ENCODE measurements at regions not wholly inside any gene's neighbourhood (a gene's known extent, or its start where the extent isn't known, plus 50 kb on each side); places are given as distances from the start of the nearest gene placed in this dataset.

DNA sequence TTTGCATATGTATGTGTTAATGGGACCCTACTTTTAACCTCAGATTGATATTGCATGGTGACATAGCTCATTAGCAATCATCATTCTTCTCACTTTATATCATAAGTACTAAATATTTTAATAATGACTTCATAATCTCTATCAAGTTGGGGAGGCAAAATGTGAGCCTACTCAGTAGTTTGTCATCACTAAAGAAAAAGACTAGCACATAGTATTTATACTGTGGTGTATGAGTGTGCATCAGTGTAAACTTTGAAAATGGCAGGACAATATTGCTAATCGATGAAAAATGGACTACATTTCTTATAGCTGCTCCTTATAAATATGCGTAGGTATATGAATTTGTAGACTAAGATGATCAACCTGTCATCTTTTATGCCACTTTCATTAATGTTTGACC is 624.5 kb upstream of the ROBO2 start:
- no peak for TF ChIP-seq CTCF (IDR thresholded peaks at IDR 0.05)
- H3K4me1 Mint-ChIP-seq: no peaks in the 10 kb centered on the region
- no peak overlapping the region for H3K27ac Mint-ChIP-seq
- no peak overlapping the region for H3K4me3 Mint-ChIP-seq
- DNase-seq: no peak
- H3K9me3 Mint-ChIP-seq: peaks cover 13% of the 10 kb centered on the region
- H3K36me3 Mint-ChIP-seq (ENCODE audit: low read depth): no peaks in the 10 kb centered on the region
- CTCF ChIA-PET: no interaction called here
- POLR2A ChIA-PET: no interaction called here
- ATAC-seq (ENCODE audit: low read depth): no peak
- intact Hi-C loops (cut with micrococcal nuclease): no loop called here
- no peaks in the 10 kb centered on the region for H3K27me3 Mint-ChIP-seq

GRCh38 chr3:76429581-76430177 is 610.2 kb upstream of the ROBO2 start:
- ATAC-seq (ENCODE audit: low read depth) (no peak), DNase-seq (no peak)
- Mint-ChIP-seq H3K36me3 (ENCODE audit: low read depth) (no peaks in the 10 kb centered on the region), H3K27ac (no peak overlapping the region), H3K4me3 (no peak overlapping the region), H3K9me3 (peaks cover 5% of the 10 kb centered on the region), H3K27me3 (no peaks in the 10 kb centered on the region), H3K4me1 (no peaks in the 10 kb centered on the region)
- ChIA-PET POLR2A (no interaction called here), CTCF (no interaction called here)
- TF ChIP-seq CTCF (IDR thresholded peaks at IDR 0.05): no peak
- intact Hi-C loops (cut with micrococcal nuclease): no loop called here

GRCh38 chr3:76432396-76432795 is 607.5 kb upstream of the ROBO2 start:
- ChIA-PET POLR2A (no interaction called here), CTCF (no interaction called here)
- Mint-ChIP-seq H3K27ac (no peak overlapping the region), H3K4me3 (no peak overlapping the region), H3K27me3 (no peaks in the 10 kb centered on the region), H3K36me3 (ENCODE audit: low read depth) (no peaks in the 10 kb centered on the region), H3K4me1 (no peaks in the 10 kb centered on the region), H3K9me3 (peaks cover 2% of the 10 kb centered on the region)
- intact Hi-C loops (cut with micrococcal nuclease): no loop called here
- ATAC-seq (ENCODE audit: low read depth): no peak
- no peak for TF ChIP-seq CTCF (IDR thresholded peaks at IDR 0.05)
- DNase-seq: no peak

- ATAC-seq (ENCODE audit: low read depth): no peak
- no peak for DNase-seq
- Mint-ChIP-seq H3K4me3 (no peak overlapping the region), H3K27ac (no peak overlapping the region), H3K4me1 (no peaks in the 10 kb centered on the region), H3K36me3 (ENCODE audit: low read depth) (no peaks in the 10 kb centered on the region), H3K27me3 (no peaks in the 10 kb centered on the region), H3K9me3 (peaks cover 7% of the 10 kb centered on the region)
- intact Hi-C loops (cut with micrococcal nuclease): no loop called here
- POLR2A ChIA-PET: no interaction called here
- TF ChIP-seq CTCF (IDR thresholded peaks at IDR 0.05): no peak
- CTCF ChIA-PET: no interaction called here
Measured at GRCh38 chr3:76436894-76437293, 603.0 kb upstream of the ROBO2 start.

DNA sequence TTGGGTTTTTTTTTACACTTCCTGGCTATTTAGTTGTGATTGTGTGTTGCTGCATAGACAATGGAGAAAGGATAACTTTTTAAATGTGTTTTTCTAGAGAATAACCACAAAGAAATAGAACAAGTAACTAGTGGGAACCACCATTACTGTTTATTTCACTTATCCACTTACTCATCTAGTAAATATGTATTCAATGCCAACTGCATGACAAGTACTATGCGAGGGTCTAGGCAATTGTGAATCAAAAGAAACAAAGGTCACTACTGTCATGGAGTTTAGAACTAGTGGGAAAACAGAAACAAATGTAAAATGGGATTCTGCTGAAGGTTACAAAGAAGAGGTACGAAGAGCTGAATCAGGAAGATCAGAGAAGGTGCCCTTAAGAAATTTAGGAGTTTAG is 600.9 kb upstream of the ROBO2 start:
- peaks cover 9% of the 10 kb centered on the region for H3K9me3 Mint-ChIP-seq
- ChIA-PET POLR2A (no interaction called here), CTCF (no interaction called here)
- H3K36me3 Mint-ChIP-seq (ENCODE audit: low read depth): no peaks in the 10 kb centered on the region
- ATAC-seq (ENCODE audit: low read depth) (no peak), DNase-seq (no peak)
- TF ChIP-seq CTCF (IDR thresholded peaks at IDR 0.05): no peak
- H3K27ac Mint-ChIP-seq: no peak overlapping the region
- no peaks in the 10 kb centered on the region for H3K27me3 Mint-ChIP-seq
- H3K4me3 Mint-ChIP-seq: no peak overlapping the region
- H3K4me1 Mint-ChIP-seq: no peaks in the 10 kb centered on the region
- intact Hi-C loops (cut with micrococcal nuclease): no loop called here
